K562 (cell line): ENCODE measurements at regions not wholly inside any gene's neighbourhood (a gene's known extent, or its start where the extent isn't known, plus 50 kb on each side); places are given as distances from the start of the nearest gene placed in this dataset.

Experiments used
- ASH1L ChIP-seq: fragments of 450-650 bp; IDR thresholded peaks from 2 replicates; pipeline ENCODE4 v1.6.1; 2018; ENCODE audit warnings: borderline replicate concordance, mild to moderate bottlenecking, low read depth; ENCODE audit not compliant: partially characterized antibody
- HDAC2 ChIP-seq: fragments of 450-650 bp; IDR thresholded peaks from 2 replicates; pipeline ENCODE4 v1.6.1; 2016; ENCODE audit warnings: mild to moderate bottlenecking
- ILF3 ChIP-seq: fragments of 450-650 bp; IDR thresholded peaks from 2 replicates; pipeline ENCODE4 v1.6.1; 2018; ENCODE audit warnings: antibody characterized with exemption, mild to moderate bottlenecking, moderate library complexity, borderline replicate concordance
- TAF1 ChIP-seq: IDR thresholded peaks from 2 replicates; pipeline ENCODE4 v1.6.1; 2011; ENCODE audit warnings: mild to moderate bottlenecking, low read length, moderate library complexity; ENCODE audit not compliant: insufficient read depth, control insufficient read depth, severe bottlenecking; ENCODE audit errors: extremely low read depth

GRCh38 chrX:13254870-13255269 lies 65.0 kb downstream of the ATXN3L start:
- no peak for TF ChIP-seq ASH1L
- TF ChIP-seq TAF1 = no peak
- no peak for TF ChIP-seq ILF3
- no peak for TF ChIP-seq HDAC2
